GM18868 (cell line): ENCODE measurements at regions not wholly inside any gene's neighbourhood (a gene's known extent, or its start where the extent isn't known, plus 50 kb on each side); places are given as distances from the start of the nearest gene placed in this dataset.

Experiments
- ATAC-seq: cut with Tn5 transposase; IDR thresholded peaks from one replicate; pipeline ENCODE4 v1.9.1; 2021; ENCODE audit warnings: mild to moderate bottlenecking, moderate library complexity; ENCODE audit not compliant: unreplicated experiment

DNA sequence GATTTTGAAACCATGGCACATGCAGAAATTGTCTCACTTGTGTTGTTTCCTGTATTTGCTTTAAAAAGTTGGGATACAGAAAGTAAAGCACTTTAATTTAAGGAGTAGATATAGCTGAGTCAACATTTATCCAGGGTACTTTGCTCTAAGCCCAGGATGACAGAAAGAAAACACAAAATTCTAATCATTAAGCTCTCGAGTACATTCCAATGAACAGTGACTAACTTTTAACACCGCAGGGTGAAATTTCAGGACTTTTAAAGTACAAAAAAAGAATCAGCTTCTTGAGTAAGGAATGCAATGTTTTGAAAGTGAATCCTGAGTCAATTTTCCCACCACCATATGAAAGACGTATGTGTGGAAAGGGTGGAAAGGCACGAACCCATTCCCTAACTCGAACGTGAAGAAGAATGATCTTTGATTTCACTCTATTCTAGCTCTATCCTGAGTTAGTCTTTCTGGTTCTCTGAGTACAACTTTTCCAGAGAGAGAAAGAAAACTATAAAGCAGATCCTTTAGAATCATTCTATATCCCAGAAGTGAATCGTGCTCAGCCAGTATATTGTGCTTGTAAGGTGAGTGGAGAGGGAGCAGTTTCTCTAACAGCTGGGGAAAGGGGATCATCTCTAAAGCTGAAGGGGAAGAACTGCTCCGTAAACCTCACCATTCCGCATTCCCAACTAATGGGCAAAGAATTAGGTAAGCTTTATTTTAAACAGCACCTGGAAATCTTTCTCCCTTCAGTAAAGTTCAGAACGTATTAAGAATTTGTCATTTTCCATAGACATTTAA is 779.0 kb upstream of the FLRT2 start:
- ATAC-seq = no peak

DNA sequence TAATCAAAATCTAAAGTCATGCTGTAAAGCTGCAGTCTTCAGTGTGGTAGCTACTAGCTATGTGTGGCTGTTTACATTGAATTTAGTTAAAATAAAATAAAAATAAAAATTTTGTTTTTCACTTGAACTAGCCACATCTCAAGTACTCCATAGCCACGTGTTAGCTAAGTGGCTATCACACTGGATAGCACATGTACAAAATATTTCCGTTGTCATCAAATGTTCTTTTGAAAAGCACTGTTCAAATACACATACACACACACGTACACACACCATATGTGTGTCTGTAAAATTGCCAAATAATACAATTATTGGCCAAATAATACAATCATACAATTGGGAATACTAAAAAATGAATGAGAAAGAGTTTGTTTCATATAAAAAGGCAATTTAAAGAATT is 778.2 kb upstream of the FLRT2 start:
- no peak for ATAC-seq

DNA sequence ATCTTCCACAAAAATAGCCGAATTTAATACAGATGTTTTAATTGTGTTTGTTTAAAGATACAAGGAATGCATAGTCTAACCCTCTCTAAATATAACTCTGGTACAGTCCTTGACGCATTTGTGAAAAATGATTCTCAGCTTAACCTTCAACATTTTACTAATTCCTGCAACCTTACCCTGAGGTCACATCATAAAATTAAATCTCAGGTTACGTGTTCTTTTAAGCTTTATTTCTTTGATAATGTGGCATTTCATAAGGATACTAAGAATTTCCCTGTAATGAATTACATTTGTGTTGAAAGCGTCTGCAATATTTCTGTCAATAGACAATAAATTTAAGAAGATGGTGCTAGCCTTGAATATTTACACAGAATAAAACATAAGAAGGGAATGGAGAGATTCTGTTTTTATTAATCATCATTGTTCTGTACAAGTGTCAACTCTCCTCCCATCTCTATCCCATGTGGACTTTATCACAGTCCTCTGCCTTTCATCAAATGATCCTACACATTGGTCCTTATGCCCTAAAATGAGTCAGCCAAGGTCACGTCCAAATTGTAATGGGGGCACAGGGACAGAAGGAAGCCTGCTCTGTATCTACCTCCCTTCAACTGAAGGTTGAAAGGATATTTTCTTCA is 769.3 kb upstream of the FLRT2 start:
- ATAC-seq = no peak

DNA sequence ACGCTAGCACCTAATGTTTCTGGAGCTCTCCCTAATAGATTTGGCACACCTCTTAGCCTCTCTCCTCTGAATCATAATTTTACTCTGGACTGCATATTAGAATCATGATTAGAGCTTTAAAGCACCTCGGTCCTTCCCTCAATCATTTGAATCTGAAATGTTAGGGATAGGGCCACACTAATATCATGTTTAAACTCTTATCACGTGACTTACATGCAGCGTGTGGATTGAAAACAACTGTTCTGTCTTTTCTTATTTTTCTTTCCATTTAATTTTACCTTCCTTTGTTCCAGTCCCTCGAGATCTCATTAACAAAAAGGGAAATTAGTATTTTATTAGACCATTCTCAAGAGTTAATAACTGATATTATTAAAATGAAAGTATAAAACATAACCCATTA is 762.5 kb upstream of the FLRT2 start:
- no peak for ATAC-seq

DNA sequence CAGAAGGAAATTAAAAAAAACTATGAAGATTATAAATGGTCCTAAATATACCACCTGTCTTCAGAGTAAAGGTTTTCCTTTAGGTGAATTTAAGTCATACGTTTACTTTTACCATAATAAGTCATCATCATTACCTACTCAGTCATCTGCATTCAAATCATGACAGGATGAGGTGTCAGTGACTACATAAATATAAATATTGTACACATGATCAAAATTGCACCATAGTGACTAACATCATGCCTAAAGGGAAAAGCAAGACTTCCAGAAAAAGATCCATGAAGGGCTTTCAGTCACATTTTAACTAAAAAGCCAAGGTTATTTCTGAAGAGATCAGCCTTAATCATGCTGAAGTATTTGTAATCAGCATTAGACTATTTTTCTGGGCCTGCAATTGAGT is 759.9 kb upstream of the FLRT2 start:
- ATAC-seq = no peak

DNA sequence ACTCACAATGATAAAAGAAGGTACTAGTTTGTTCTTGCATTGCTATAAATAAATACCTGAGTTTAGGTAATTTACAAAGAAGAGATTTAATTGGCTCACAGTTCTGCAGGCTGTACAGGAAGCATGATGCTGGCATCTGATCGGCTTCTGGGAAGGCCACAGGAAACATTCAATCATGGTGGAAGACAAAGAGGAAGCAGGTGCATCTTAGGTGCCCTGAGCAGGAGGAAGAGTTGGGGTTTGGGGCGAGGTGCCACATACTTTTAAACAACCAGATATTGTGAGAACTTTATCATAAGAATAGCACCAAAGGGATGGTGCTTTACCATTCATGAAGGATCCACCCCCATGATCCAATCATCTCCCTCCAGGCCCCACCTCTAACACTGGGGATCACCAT is 752.6 kb upstream of the FLRT2 start:
- no peak for ATAC-seq

DNA sequence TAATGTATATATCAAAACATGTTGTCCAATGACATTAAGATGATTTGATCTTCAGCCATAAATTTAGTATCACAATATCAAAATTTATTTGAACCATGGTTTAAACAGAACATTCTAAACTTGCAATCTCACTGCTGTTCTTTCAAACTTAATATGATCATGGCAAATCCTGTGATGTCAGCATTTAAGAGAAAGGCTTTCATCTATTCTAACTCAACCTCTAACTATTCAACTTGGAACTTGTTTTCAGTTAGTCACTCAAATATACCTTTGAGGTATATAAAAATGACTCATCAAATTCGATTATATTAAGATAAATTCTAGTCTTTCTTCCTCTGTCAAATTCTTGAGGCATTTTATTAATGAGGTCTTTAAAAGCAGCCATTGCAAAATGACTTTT is 747.0 kb upstream of the FLRT2 start:
- no peak for ATAC-seq

DNA sequence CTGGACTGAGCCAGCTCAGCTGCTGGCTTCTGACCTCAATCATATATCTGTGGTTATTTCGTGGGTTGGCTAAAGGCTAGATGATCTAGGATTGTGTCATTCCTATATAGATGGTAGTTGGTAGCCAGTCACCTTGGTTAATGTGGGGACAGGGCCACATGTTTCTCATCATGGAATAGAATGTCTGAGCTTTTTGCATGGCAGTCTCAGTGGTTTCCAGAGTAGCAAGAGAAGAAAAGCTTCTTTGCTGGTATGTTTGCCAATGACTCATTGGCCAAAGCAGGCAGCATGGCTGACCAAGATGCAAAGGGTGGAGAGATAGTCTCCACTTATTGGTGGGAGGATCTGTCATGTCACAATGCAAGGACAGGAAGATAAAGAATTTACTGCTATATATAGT is 746.4 kb upstream of the FLRT2 start:
- ATAC-seq = no peak

DNA sequence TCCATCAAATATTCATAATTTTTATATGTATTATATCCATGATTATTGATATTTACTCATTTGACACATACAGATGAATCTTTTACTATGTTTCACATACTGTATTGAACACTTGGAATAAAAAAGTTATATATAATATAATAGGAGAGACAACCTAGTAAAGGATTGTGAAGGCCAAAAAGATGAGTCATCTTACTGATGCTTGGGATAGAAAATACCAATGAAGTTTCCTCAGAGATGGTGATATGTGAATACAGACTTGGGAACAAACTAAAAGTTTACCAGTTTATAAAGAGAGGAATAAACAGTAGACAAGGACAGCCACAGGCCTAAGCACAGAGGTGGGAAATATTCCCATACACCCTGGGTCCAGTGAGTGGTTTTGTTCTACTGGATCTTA is 743.9 kb upstream of the FLRT2 start:
- no peak for ATAC-seq

DNA sequence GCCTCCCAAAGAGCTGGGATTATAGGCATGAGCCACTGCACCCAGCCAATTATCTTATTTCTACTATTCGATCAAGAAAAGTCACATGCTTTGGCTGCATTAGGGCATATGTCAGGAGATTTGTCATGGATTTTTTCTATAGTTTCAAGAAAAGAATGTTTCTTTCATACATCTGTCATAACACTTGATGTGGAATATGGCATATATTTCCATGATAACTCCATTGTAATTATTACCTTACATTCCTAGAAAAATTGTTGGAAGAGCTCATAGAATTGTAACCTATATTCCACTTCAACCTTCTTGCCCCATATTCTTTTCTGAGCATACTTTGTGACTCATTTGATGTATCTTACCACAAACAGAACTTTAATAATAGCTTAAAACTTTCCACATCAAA is 740.9 kb upstream of the FLRT2 start:
- ATAC-seq = no peak

DNA sequence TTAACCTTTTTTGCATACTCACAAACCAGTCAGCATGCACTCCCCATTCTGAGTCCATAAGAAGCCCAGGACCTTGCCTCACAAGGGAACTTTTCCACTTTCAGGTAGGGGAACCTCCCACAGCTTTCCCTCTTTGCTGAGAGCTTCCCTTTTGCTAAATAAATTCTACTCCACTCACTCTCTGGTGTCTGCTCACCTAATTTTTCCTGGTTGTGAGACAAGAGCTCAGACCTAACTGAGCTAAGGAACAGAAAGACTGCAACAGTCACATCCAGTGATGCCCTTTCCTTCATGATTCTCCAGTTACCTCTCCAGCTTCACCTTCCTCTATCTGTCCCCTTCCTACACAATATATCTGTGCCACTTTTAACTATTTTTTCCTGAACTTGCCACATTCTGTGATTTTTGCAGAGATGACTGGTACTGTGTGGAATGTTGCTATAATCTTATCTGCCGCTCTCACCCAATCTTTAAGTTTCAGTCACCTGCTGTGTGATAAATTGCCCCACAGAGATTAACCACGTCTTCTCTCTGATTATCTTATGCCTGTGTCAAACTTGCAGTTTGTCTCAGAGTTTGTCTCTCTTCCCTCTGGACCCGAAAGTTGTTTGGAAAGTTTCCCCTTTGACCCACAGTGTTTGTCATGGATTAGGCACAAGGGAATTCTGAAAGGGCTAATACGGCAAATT is 737.1 kb upstream of the FLRT2 start:
- no peak for ATAC-seq

DNA sequence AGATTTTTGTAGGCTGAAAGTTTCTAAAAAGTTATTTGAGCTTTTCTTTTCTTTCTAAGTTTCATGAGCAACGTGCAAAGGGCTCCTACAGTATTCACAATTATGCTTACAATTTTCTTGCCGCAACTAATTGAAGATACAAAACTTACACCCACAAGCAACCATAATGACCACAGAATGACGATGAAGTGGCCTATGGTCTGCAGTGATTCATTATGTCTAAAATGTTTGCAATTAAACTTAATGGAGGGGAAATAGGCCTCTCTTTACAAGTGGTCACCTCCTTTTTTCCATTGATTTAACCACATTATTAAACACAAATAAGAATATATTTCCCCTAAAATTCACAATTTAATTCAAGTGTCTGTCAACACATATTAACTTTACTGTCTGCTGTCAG is 732.6 kb upstream of the FLRT2 start:
- ATAC-seq = no peak

DNA sequence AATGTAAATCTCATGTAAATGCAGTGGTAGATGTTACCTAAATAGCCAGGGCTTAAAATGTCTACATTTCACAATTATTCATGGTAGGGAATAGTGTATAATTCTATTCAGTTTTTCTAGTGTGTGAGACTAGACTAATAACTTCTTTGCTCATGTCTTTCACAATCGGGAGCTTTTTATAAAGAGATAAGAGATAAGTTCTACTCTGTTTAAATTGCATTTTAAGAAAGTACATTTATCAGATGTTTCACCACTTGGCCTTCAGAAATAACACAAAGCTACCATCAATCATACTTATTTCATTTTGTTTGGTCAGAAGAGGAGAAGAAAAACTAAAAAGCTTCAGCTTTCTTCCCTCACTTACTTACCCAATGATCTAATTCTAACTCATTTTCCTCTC is 725.5 kb upstream of the FLRT2 start:
- ATAC-seq = no peak

DNA sequence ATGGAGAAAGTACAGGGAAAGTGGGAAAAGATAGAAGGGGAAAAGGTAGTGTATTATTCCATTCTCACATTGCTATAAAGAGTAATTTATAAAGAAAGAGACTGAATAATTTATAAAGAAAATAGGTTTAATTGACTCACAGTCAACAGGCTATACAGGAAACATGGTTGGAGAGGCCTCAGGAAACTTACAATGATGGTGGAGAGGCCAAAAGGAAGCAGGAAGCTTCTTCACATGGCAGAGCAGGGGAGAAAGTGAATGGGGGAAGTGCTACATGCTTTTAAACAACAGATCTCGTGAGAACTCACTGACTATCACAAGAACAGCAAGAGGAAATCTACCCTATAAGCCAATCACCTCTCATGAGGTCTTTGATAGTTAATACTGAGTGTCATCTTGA is 725.0 kb upstream of the FLRT2 start:
- ATAC-seq = no peak

DNA sequence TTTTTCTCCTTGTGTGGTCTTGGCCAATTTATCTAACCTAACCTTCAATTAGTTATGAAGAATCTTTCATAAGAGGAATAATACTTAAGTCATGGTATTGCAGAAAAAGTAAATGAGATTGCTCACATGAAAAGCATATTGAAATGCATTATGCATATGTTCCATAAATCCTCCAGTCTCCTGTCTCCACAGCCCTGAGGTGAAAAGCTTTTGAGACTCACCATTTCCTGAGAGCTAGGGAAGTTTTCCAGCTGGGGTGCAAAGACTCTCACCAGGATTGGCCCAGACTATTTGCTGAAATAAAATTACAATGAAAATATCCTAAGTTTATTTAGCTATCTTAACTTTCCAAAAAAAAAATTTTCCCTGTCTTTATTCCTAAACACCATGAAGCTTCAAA is 723.8 kb upstream of the FLRT2 start:
- no peak for ATAC-seq

DNA sequence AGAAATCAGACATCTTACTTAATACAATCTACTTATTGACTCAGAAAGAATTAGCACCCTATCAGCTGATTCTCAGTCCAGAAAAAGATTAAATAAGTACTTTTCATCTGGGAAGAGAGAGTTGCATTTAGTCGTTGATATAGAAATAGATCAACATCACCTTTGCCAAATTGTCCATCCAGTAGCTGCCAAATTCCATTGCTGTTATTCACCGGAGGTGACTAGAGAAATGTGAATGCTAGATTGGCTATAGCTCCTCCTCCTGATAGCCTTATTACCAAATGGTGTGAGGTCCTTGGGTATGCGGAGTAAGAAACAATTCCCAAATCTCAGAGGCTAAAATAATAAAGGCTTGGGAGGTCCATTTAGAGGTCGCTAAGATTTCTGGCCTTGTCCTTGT is 723.3 kb upstream of the FLRT2 start:
- no peak for ATAC-seq

DNA sequence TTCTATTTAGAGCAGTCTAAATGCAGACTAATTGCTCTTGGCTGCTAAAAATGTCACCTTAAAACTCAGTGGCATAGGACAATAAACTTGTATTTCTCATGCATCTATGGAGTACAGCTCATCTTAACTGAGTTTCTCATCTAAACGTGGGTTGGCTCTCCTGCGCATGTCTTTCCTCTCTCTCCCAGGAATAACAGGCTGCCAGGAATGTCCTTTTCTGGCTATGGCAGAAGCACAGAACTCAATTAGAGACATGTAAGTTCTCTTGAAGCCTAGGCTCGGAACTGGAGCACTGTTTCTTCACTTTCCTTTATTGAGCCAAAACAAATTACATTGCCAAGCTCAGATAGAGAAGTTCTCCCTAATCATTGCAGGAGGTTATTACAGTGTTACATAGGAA is 722.3 kb upstream of the FLRT2 start:
- ATAC-seq = no peak

DNA sequence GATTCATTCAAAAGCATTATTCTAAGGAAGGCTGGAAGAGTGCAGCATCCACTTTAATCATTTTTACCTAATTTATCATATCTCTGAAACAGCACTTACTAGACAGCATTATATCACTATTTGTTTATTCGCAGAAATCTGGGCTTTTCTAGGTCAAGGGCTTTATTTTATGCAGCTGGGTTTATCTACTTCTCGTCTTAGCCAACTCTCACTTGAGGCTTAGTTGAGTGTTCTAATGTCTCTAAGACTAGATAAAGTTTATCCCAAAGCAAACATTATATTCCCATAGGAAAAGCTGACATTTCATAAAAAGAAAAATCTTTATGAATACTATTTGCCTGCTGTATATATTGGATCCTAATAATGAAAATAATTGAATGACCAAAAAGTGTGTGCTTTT is 720.8 kb upstream of the FLRT2 start:
- ATAC-seq = no peak

DNA sequence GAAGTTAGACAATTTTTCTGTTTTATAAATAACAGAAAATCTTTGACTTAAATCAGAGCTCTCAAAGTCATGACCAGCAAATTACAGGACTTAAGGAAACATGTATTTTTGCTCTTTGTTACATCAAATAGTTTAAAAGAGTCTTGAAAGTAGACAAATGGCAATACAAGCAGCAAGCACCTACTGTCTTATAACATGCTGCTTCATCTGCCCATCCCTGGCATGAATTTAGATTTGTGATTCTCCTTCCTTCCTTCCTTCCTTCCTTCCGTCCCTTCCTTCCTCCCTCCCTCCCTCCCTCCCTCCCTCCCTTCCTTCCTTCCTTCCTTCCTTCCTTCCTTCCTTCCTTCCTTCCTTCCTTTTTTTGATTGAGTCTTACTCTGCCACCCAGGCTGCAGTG is 715.6 kb upstream of the FLRT2 start:
- no peak for ATAC-seq

DNA sequence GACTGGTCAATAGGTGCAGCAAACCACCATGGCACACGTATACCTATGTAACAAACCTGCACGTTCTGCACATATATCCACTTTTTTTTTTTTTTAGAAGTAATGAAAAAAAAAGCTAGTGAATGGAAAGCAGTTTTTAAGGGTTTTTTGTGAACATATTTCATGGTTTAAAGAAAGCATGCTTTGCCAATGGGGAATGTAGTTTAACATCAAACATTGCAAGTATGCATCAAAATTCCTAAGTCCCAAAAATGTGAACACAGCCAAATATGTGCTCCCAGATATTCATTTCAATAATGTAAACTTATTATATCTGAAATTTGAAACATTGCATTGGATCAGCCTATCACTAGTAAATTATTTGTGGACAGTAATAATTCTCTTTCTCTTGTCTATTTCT is 710.4 kb upstream of the FLRT2 start:
- no peak for ATAC-seq

DNA sequence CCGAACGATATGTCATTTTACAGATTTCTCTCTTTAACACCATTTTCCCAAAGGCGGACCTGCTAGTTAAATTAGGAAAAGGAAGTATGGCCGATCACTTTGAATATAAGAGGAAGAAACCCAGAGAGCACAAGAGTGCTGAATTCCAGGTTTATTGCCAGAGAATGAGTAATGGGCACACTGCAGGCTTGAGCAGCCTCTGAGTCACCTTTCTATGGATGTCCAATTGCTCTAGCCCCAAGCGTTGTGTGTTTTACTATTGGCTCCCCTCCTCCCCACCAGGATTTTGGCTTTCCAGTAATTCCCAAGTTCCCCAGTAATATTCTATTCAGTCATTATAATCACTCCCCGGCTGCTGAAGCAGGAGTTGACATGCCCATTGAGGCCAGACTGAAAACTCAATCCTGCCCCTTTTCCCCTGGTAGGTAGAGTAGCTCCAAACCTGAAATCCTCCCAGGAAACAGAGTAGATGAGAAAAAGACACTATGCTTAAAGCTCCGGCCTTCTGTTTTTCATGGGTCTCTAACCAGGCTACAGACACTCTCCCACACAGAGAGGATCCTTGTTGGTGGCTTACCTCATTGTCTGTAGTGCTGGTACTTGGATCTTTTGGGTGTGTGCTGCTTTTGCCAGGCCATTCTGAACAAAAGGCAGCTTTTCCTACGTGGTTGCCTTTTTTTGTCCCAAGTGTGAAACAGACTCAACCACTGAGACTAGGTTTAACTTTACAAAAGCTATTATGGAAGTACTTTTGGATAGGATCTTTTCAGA is 704.3 kb upstream of the FLRT2 start:
- no peak for ATAC-seq

DNA sequence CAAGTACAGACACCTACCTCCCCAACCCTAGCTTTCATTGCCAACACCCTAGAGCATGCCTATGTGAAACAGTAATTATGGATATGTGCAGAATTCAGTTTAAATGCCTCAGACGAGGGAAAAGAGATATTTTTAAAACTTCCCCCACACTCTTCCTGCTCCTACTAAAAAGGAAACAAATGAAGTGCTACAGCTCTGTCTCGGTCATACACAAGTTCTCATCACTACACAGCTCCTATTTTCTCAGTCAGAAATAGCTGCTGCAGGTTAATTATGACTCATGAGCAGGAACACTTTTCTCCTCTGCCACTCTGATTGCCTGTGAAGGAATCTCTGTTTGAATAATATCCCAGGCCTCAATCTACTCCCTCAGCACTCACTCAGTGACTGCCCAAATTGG is 703.6 kb upstream of the FLRT2 start:
- no peak for ATAC-seq
